Renal pelvis (tissue), 1 donor: ENCODE measurements at regions not wholly inside any gene's neighbourhood (a gene's known extent, or its start where the extent isn't known, plus 50 kb on each side); places are given as distances from the start of the nearest gene placed in this dataset.

ENCODE experiments used
- DNase-seq: peaks from one replicate; pipeline ENCODE4 v3.0.0-alpha.2; 2013

DNA sequence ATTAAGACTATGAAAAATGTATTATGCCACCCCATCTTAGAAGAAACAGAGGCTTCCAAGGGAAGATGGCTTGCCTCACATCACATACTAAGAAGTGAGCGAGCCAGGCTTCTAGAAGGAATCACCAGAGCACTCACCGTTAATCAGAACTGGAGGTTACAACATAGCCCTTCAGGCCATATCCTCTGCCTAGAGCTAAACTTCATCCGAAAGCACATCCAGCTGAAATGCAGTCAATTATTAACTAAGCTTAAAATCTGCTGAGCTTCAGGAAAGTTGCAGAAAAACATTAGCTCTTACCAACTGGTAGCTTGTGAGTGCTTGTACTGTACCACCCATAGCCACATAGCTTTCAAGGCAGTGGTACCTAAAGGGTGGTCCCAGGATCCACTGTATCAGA is 483.2 kb downstream of the TBL1XR1 start:
- DNase-seq = no peak

DNA sequence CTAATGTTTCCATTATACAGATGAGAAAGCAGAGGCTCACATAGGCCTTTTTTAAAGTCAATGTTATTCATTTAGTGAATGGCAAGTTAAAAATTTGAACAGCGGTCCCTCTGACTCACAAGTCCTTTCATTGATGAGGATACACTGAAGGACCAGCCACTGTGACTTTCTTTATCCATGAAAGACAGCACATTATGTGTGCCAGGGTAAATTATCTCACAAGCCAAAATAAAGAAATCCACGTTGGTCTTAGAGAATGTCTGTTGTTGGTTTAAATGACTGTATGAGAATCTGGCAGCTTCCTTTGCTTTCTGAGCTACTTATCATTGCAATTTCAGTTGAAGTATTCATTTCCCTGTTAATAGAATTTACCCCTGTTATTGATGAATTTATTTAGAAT is 485.1 kb downstream of the TBL1XR1 start:
- no peak for DNase-seq

GRCh38 chr3:176699288-176699687 is 498.0 kb downstream of the TBL1XR1 start:
- DNase-seq = no peak

- DNase-seq = no peak
Observed at GRCh38 chr3:176697284-176697889, 499.9 kb downstream of the TBL1XR1 start.

- no peak for DNase-seq
Observed at GRCh38 chr3:176696816-176697215, 500.5 kb downstream of the TBL1XR1 start.

- DNase-seq = no peak
Observed at GRCh38 chr3:176692966-176693785, 504.1 kb downstream of the TBL1XR1 start.

- no peak for DNase-seq
Observed at GRCh38 chr3:176692199-176692965, 504.9 kb downstream of the TBL1XR1 start.

DNA sequence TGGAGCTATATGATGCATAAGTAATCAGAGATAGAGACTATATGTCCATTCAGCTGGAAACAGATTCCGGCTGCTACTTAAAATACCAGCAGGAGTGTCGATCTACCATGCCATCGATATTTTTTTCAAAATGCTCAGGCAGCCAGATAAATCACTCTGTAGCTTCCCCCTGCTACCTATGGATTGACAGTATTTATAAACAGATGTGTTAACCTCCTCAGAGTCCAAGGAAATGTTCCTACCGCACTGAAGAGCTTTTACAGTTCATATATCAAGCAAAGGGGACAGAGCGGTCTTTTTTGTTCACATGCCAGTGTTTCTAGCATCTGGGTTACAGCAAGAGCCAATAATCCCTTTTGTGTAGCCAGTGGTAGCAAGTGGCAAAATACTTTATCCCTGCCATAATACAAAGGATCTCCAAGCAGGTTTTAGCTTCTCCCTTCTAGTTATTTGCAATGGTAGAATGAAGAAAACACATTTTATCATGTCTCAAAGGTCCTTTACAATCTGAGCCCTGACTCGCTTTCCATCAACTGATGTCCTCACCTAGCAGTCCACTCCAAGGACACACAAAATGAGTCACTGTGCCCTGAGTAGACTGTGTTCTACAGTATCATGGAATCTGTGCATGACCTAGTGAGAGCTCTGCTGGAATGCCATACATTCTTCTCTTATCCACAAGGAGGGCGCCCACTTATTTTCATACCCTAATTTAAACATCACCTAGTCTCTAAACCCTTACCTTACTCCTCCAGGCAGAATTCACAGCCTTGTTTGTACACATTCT is 507.0 kb downstream of the TBL1XR1 start:
- no peak for DNase-seq

- no peak for DNase-seq
Observed at GRCh38 chr3:176687754-176688153, 509.5 kb downstream of the TBL1XR1 start.

GRCh38 chr3:176683382-176683781 is 513.9 kb downstream of the TBL1XR1 start:
- DNase-seq = no peak

DNA sequence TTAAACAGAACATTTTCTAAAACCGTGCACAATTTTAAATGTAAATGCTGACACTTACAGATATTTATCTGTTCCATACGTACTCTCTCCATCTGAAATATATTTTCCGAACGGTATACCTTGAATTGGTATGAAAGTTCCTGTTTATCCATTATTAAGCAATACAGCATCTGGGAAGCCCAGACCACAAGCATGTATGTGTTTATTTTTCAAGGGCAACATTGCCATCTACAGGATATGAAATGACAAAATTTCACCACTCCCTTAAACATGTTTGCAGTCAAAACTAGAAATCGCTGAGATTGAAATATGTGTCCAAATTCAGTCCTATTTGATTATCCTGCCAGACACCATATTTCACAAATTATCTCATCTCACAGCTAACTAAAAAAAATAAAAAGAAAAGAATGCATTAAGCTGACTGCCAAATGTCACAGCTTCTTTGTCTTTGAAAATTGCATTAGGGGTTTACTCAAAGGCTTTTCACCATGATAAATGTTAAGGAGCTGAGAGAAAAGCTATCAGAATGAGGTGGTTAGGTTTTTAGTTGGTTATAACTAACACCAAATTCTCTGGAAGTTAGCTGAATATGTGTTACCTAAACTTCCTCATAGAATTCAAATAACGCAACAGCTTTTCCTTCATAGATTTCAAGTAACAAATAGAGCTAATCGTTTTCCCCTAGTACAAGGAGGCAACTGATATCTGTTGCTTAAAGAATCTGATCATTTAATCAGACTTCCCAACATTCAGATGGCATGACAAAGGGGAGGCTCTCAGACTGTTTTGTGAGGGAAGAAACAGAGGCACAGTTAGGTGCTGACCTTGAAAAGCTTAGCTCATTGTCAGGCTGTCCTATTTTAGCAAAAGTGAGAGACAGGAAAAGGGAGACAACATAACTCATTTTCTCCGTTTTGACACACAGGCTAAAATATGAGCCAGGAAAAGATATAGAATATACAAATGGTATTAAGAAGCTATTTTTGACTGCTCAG is 533.1 kb downstream of the TBL1XR1 start:
- peak; percentile 42 for DNase-seq

DNA sequence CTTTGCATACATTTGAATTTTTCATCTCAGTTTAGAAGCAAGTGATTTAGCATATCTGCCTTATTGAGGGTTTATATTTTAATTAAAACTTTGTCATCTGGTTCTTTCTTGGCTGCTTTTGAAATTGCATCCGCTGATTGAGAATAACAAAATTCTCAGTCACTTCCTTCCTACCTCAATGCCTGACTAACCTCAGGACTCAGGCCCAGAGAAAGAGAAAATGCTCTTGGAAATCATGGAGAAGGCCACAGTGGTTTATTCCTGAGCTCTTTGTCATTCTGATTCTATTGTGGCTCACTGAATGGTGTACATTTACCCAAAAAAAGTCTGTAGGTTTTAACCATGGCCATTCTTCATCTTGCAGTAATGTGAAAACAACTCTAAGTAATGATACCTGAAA is 533.9 kb downstream of the TBL1XR1 start:
- no peak for DNase-seq

GRCh38 chr3:176661432-176661964 is 535.8 kb downstream of the TBL1XR1 start:
- DNase-seq = no peak

DNA sequence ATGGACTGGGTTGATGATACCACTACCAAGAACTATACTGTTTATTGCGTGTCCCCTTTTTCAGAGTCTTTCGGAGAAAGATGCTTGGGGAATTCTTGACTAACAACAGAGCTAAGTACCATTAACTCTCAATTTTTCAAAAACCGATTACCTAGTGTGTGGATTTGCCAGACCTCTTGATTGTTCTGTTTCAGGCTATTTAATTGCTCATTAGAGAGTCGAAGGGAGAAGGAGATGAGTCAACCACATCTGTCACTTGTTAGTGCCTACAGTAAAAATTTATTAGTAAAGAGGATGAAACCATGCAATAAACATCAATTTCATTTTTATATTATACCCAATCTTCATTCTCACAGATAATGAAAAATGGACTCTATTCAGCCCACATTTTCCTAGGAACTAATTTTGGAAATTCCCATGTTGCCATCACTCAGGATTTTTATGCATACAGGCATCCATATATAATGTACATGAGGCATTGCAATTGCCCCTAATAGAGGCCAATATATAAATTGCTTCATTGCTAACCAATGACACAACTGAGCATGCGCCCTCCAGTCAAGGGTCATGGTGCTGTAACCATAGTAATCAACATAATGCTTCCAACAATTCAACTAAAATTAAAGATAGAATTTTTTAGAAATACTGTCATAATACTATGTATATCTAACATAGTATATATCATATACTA is 541.7 kb downstream of the TBL1XR1 start:
- DNase-seq = no peak

GRCh38 chr3:176651622-176652021 is 545.7 kb downstream of the TBL1XR1 start:
- DNase-seq = no peak

DNA sequence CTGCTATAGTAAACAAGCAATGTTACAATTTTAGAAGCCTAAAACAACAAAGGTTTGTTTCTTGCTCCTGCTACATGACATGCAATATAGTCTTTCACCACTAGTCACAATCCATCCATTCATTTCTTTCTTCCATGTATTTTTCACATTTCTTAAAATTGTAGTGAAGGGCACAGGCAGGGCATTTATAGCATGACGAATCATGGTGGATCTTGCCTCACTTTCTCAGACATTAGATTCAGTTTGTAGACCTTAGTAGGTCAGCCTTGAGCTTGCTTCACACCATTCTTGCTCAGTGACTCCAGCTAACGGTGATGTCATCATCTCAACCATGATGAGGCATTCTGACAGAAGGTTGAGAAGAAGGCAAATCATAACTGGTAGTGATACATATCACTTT is 546.8 kb downstream of the TBL1XR1 start:
- DNase-seq = no peak

DNA sequence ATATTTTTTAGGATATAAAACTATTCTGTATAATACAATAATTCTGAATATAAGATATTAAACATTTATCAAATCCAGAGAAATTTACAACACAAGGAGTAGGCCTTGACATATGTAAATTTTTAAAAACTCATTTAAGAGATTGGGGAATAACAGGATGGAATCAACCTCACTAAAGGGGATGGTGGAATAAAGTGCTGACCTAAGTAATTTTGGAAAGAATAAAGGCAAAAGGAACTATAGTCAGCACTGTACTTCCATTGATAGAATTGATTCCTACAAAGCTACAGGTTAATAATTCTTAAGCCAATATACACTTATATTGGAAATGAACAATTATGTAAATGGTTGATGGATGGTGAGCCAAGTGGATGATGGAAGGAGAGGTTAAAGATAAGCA is 549.3 kb downstream of the TBL1XR1 start:
- no peak for DNase-seq

DNA sequence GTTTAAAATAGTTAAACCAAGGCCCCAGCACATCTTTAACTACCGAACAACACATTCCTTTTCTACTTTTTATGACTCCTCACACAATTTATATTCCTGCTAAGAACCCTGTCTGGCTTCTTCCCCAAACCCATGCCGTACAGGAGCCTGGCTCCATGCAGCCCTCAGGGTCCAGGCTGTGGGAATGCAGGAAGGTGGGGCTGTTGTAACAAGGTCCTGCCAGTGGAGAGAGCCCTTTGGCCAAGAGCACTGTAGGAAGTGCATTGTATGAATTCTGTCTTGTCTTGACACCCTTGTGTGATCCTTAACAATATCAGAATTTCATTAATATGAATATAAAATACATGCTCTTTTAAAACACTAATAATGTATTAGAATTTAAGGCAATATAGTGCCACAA is 563.8 kb downstream of the TBL1XR1 start:
- DNase-seq = no peak

DNA sequence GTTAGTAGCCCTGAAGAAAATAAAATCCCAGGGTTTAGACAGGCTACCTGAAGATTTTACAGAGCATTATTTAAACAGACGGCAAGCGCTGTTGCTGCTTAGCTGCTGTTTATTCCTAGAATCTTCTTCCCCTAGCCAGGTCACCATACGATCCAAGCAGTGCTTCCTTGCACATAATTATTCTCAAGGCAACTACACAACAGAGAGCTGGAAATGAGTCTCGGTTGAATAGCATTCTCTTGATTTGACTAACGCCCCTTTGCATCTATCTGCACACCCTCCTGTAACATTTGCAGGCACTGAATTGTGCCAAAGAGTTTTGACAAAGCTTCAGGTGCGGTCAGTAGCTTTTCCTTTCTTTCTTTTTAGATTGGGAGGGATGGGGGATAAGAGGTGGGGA is 564.4 kb downstream of the TBL1XR1 start:
- no peak for DNase-seq

DNA sequence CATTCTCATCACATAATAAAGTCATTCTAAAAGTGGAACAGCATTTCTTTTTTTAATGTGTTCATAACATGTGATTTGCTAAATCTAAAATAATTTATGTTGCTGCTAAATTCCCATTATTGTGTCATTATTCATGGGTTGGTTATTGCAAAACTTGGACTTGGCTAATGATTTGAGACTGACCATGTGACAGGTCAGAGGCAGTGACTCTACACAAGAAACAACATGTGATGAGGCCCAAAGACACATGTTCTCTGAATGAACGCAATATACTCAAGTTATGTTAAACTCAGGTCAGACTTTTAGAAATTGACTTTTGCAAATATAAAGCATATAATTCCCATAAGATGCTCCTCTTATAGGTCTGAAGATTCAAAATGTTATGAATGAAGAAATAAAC is 566.1 kb downstream of the TBL1XR1 start:
- no peak for DNase-seq
